NT2/D1 (cell line): ENCODE measurements at regions not wholly inside any gene's neighbourhood (a gene's known extent, or its start where the extent isn't known, plus 50 kb on each side); places are given as distances from the start of the nearest gene placed in this dataset.
A peak's percentile ranks its signal among the peaks of the same experiment; 100 is the strongest.

Experiments used
- DNase-seq: peaks from one replicate; pipeline ENCODE4 v3.0.0-alpha.2; 2011; ENCODE audit warnings: low read depth, low spot score
- H3K27me3 ChIP-seq: 2 replicates; pipeline ENCODE4 v1.6.0; 2011; ENCODE audit warnings: mild to moderate bottlenecking; ENCODE audit not compliant: insufficient read length, insufficient read depth
- H3K36me3 ChIP-seq: 2 replicates; pipeline ENCODE4 v1.6.1; 2011; ENCODE audit warnings: mild to moderate bottlenecking, low read length, mixed read lengths; ENCODE audit not compliant: insufficient read depth, insufficient read length
- H3K4me1 ChIP-seq: 2 replicates; pipeline ENCODE4 v1.5.1; 2011; ENCODE audit not compliant: insufficient read depth, insufficient read length
- H3K4me3 ChIP-seq: 2 replicates; pipeline ENCODE4 v1.5.1; 2011; ENCODE audit warnings: low read depth; ENCODE audit not compliant: insufficient read length
- H3K9ac ChIP-seq: 2 replicates; pipeline ENCODE4 v1.6.0; 2011; ENCODE audit warnings: low read depth; ENCODE audit not compliant: insufficient read length
- H3K9me3 ChIP-seq: 2 replicates; pipeline ENCODE4 v1.5.1; 2011; ENCODE audit warnings: mild to moderate bottlenecking, low read length; ENCODE audit not compliant: insufficient read depth
- SUZ12 ChIP-seq: IDR thresholded peaks from 2 replicates; pipeline ENCODE4 v1.6.1; 2011; ENCODE audit not compliant: insufficient read length, insufficient read depth; ENCODE audit errors: extremely low read depth
- YY1 ChIP-seq: IDR thresholded peaks from 2 replicates; pipeline ENCODE4 v1.6.1; 2011; ENCODE audit not compliant: insufficient read length, insufficient read depth
- ZNF274 ChIP-seq: IDR thresholded peaks from 2 replicates; pipeline ENCODE4 v1.6.1; 2011; ENCODE audit warnings: mild to moderate bottlenecking, low read depth, low read length

DNA sequence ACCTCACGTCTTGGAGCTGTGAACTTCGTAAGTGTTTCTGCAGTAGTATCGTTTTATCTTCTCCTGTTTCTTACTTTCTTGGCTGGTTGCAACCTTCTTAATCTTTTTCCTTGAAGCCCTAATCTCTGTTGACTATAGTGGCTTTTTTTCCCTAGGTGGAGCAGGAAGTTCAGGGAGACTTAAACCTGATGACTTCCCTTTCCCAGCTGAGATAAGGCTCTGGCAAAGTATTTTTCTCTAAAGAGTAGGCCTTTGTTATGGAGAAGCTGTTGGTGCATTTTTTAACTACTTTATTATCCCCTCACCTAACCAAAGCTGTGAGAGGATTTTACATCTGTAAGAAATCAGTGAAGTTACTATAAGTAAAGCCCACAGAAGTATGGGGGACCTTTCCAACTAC lies 723.1 kb upstream of the RIOK2 start:
- Histone ChIP-seq H3K4me1 (no peaks in the 10 kb centered on the region), H3K9ac (no peak overlapping the region), H3K27me3 (no peaks in the 10 kb centered on the region), H3K4me3 (no peak overlapping the region), H3K36me3 (no peaks in the 10 kb centered on the region), H3K9me3 (peaks cover 25% of the 10 kb centered on the region)
- TF ChIP-seq SUZ12 (no peak), ZNF274 (no peak), YY1 (no peak)
- DNase-seq = peak; percentile 30

DNA sequence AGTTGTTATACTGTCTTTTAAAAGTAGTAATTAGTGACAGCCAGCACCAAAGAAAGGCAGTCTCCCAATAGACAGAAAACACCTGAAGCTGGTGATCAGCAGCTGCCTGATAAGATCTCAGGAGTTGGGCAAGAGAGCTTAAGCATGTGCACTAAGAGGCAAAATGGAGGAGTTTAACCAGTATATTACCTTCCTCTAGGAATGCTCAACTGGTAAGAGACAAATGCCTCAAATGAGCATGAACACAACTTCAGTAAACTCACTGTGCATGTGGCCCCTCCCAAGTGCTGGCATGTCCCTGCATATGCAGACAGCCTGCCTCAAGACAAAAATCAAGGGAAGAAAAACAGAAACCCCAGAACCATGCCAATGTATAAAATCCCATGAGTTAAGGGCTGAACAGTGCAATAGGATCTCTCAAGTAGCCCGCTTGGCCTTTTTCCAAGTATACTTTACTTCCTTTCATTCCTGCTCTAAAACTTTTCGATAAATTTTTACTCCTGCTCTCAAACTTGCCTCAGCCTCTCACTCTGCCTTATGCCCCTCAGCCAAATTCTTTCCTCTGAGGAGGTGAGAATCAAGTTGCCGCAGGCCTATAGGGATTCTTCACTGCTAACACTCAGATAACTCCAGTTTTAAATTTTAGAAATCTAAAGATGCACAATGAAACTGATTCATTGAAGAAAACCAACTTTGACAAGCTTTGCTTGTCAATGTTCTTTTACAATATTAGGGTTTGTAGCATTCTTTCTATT lies 724.8 kb upstream of the RIOK2 start:
- H3K9me3 ChIP-seq = peaks cover 23% of the 10 kb centered on the region
- H3K4me1 ChIP-seq = no peaks in the 10 kb centered on the region
- no peak for TF ChIP-seq YY1
- no peak for TF ChIP-seq ZNF274
- no peak for TF ChIP-seq SUZ12
- H3K36me3 ChIP-seq = no peaks in the 10 kb centered on the region
- H3K4me3 ChIP-seq = no peak overlapping the region
- DNase-seq = no peak
- H3K9ac ChIP-seq = no peak overlapping the region
- H3K27me3 ChIP-seq = no peaks in the 10 kb centered on the region

DNA sequence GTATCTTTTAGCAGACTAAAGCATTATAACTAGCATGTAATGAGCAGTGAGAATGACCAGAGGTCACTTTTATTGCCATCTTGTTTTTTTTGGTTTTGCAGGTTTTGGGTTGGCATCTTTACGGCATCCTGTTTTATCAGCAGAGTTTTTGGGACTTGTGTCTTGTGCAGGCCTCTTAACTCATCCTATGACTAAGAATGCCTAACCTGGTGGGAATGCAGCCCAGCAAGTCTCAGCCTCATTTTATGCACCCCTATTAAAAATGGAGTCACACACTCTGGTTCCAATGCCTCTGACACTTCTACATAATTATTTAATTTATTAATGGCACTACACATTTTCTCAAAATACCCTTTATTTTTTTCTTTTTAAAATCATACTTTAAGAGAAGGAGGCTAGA lies 726.5 kb upstream of the RIOK2 start:
- Histone ChIP-seq H3K9ac (no peak overlapping the region), H3K27me3 (no peaks in the 10 kb centered on the region), H3K36me3 (no peaks in the 10 kb centered on the region), H3K9me3 (peaks cover 6% of the 10 kb centered on the region), H3K4me3 (no peak overlapping the region), H3K4me1 (no peaks in the 10 kb centered on the region)
- TF ChIP-seq YY1 (no peak), ZNF274 (no peak), SUZ12 (no peak)
- DNase-seq = no peak

DNA sequence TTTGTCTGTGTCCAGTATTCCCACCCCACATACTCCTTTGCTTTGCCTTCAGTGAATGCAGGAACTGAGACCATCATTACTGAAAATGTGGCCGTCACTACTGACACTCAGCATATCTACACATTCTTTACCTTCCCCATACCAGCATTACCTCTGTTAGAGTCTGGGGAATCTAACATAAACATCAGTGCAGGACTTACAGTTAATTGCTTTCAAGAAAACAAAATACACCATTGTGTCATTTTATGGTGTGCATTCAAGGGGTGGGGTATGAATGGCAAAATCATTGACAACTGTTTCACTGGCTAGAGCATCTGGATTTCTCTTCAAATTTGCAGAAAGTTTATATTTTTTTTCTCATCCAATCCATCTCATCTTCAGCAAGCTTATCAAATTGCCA lies 731.4 kb upstream of the RIOK2 start:
- Histone ChIP-seq H3K9me3 (no peaks in the 10 kb centered on the region), H3K27me3 (no peaks in the 10 kb centered on the region), H3K4me3 (no peak overlapping the region), H3K36me3 (no peaks in the 10 kb centered on the region), H3K9ac (no peak overlapping the region), H3K4me1 (no peaks in the 10 kb centered on the region)
- TF ChIP-seq SUZ12 (no peak), YY1 (no peak), ZNF274 (no peak)
- DNase-seq = no peak

DNA sequence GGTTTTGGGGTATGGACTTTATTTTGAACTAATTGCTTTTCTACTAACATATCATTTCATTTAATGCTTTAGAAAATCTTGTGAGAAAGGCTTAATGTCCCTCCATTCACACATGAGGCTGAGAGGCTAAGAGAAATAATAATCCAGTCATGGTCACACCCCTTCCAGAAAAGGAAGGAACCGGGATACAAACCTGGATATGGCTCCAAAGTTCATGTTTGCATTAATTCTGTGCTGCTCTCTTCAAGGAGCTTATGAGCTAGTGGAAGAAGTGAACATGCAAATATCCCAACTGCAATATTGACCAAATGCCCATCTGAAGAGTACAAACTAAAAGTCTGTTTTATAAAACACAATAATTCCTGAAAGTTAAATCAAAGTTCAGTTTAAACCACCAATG lies 732.1 kb upstream of the RIOK2 start:
- Histone ChIP-seq H3K4me1 (no peaks in the 10 kb centered on the region), H3K9ac (no peak overlapping the region), H3K27me3 (no peaks in the 10 kb centered on the region), H3K9me3 (no peaks in the 10 kb centered on the region), H3K4me3 (no peak overlapping the region), H3K36me3 (no peaks in the 10 kb centered on the region)
- no peak for TF ChIP-seq SUZ12
- no peak for TF ChIP-seq YY1
- TF ChIP-seq ZNF274 = no peak
- no peak for DNase-seq

DNA sequence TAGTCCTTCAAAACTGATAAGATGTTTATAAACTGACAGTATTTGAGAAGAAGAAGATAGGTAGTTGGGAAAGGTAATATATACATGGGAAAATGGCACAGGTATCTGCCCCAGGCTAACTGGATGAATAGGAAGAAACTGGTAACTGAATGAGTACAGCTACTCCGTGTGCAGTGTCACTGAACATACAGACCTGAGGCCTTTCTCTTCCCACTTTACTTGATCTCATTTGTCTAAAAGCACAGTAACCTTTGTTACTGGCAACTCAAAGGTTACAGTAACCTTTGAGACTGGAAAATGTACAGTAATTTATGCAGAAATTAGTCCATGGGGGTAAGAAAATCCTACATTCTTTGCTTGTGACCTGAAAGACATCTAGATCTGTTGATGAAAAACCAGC lies 735.0 kb upstream of the RIOK2 start:
- DNase-seq = no peak

DNA sequence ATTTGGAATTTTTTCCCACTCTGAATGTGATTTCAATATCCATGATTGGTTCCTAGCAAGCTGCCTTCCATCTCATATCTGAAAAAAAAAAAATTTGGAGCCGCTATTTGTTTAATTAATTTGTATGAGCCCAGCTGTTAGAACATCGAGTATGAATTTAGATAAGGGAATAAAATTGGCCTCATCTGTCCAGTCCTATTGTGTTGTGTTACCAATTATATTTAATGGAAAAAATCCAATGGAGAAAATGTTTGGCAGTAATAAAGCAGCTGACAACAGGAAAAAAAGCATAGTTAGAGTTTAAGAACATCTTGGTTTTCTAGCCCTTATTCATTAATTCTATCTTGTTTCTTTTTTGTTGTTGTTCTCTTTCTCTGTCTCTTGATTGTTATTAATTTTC lies 735.6 kb upstream of the RIOK2 start:
- no peak for TF ChIP-seq SUZ12
- TF ChIP-seq YY1 = no peak
- no peak for TF ChIP-seq ZNF274
- Histone ChIP-seq H3K4me3 (no peak overlapping the region), H3K9ac (no peak overlapping the region), H3K4me1 (no peaks in the 10 kb centered on the region), H3K36me3 (no peaks in the 10 kb centered on the region), H3K9me3 (no peaks in the 10 kb centered on the region), H3K27me3 (no peaks in the 10 kb centered on the region)
- DNase-seq = no peak

More for the DNA sequence above, 735.0 kb upstream of the RIOK2 start:
- Histone ChIP-seq H3K27me3 (no peaks in the 10 kb centered on the region), H3K9ac (no peak overlapping the region), H3K4me3 (no peak overlapping the region), H3K4me1 (no peaks in the 10 kb centered on the region), H3K36me3 (no peaks in the 10 kb centered on the region), H3K9me3 (no peaks in the 10 kb centered on the region)
- TF ChIP-seq ZNF274 = no peak
- TF ChIP-seq SUZ12 = no peak
- no peak for TF ChIP-seq YY1
